D721Med (cell line): ENCODE measurements at regions not wholly inside any gene's neighbourhood (a gene's known extent, or its start where the extent isn't known, plus 50 kb on each side); places are given as distances from the start of the nearest gene placed in this dataset.

Experiments
- DNase-seq: peaks from one replicate; pipeline ENCODE4 v3.0.0; 2011; ENCODE audit warnings: low spot score; ENCODE audit not compliant: insufficient read length
- FAIRE-seq: peaks from 2 replicates; lab custom pipeline; 2011; peaks lifted over from hg19 to GRCh38; lab: Jason Lieb, UNC
- CTCF ChIP-seq: IDR thresholded peaks from 2 replicates; pipeline ENCODE4 v1.5.1; 2012; ENCODE audit warnings: mild to moderate bottlenecking, control low read depth; ENCODE audit not compliant: insufficient read depth; ENCODE audit errors: missing control alignments

GRCh38 chr2:118554616-118555015 lies 292.8 kb downstream of the EN1 start:
- TF ChIP-seq CTCF = no peak
- FAIRE-seq (no peak), DNase-seq (no peak)

- DNase-seq (no peak), FAIRE-seq (no peak)
- no peak for TF ChIP-seq CTCF
Observed at GRCh38 chr2:118549503-118549902, 297.9 kb downstream of the EN1 start.

- TF ChIP-seq CTCF = no peak
- FAIRE-seq (no peak), DNase-seq (no peak)
Observed at GRCh38 chr2:118548880-118549488, 298.5 kb downstream of the EN1 start.

- DNase-seq = no peak
- peak; percentile 33 for TF ChIP-seq CTCF
- no peak for FAIRE-seq
Observed at GRCh38 chr2:118539290-118539689, 308.2 kb downstream of the EN1 start.

GRCh38 chr2:118536306-118536705 lies 311.1 kb downstream of the EN1 start:
- no peak for DNase-seq
- no peak for FAIRE-seq
- TF ChIP-seq CTCF = no peak

- no peak for TF ChIP-seq CTCF
- FAIRE-seq = no peak
- DNase-seq = no peak
Observed at GRCh38 chr2:118535818-118536212, 311.6 kb downstream of the EN1 start.

GRCh38 chr2:118535171-118535817 lies 312.2 kb downstream of the EN1 start:
- DNase-seq = no peak
- no peak for TF ChIP-seq CTCF
- FAIRE-seq = no peak
